ENCODE measurements at regions not wholly inside any gene's neighbourhood (a gene's known extent, or its start where the extent isn't known, plus 50 kb on each side); places are given as distances from the start of the nearest gene placed in this dataset.

DNA sequence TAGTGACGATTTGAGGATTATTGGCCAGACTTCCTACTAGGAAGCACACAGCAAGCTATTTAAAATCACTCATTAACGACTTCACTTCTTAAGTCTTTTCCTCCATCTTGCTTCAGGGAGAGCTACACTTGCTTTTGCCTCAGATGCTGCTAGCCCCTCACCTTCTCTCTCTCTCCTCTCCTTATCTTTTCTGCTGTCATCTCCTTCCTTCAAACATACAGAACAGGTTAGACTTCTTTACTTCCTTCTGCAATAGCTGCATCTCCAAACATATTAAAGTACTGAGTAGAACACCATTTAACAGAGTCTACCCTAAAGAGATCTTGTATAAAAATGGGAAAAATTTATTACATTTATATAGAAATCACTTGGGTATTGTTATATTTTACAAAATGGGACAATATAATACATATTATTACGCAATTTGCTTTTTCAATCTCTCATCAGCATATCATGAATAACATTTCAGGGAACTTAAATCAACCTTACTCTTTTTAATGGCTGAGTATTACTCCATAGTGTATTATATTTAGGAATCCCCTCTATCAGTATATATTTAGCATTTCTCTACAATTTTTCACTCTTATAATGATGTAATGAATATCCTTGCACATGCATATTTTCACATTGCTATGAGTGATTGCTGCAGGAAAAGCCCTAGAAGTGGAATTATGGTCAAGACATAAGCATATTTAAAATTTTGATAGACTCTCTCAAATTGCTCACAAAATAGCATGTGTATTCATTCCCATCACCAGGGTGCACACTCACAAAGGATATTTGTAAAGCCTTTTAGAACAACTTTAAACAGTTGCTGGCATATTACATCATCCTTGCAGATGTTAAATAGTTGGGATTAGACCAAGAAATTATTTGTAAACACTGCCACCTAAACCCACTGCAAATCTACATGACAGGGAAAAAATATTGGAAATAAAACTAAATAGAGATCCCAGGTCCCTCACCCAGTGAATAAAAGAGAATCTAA is 164.5 kb upstream of the NFIB start:
- H3K36me3 Mint-ChIP-seq (ENCODE audit: insufficient read depth): no peaks in the 10 kb centered on the region
- ATAC-seq (replicated peaks) (no peak), DNase-seq (no peak)
- no peak overlapping the region for H3K4me3 Mint-ChIP-seq
- no peak overlapping the region for H3K27ac Mint-ChIP-seq
- peaks cover 0 to 3% of the 10 kb centered on the region in 2 donors for H3K9me3 Mint-ChIP-seq
- H3K27me3 Mint-ChIP-seq: no peaks in the 10 kb centered on the region
- H3K4me1 Mint-ChIP-seq (ENCODE audit: low read depth in 2 of 2): no peaks in the 10 kb centered on the region

DNA sequence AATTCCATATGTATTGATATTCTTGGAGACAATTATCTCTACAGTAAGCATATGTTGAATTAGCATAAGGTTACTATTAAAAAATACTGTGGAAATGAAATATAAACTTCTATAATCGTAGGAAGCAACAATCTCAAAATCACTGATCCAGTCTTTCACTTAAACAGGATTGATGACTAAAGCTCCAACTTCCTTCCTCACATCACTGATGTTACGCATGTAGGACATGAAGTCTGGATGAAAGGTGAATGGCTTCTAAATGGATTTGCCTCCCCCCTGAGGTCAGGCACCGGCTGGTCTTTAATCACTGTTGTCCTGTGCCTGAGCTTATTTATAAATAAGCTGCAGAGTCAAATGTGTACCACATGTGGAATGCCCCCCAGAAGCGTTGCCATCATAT is 157.1 kb upstream of the NFIB start:
- Mint-ChIP-seq H3K27ac (no peak overlapping the region), H3K4me3 (no peak overlapping the region), H3K27me3 (no peaks in the 10 kb centered on the region), H3K36me3 (ENCODE audit: insufficient read depth) (no peaks in the 10 kb centered on the region), H3K4me1 (ENCODE audit: low read depth in 2 of 2) (no peaks in the 10 kb centered on the region), H3K9me3 (peaks cover 3 to 6% of the 10 kb centered on the region in 2 donors)
- ATAC-seq (replicated peaks): no peak
- no peak for DNase-seq

DNA sequence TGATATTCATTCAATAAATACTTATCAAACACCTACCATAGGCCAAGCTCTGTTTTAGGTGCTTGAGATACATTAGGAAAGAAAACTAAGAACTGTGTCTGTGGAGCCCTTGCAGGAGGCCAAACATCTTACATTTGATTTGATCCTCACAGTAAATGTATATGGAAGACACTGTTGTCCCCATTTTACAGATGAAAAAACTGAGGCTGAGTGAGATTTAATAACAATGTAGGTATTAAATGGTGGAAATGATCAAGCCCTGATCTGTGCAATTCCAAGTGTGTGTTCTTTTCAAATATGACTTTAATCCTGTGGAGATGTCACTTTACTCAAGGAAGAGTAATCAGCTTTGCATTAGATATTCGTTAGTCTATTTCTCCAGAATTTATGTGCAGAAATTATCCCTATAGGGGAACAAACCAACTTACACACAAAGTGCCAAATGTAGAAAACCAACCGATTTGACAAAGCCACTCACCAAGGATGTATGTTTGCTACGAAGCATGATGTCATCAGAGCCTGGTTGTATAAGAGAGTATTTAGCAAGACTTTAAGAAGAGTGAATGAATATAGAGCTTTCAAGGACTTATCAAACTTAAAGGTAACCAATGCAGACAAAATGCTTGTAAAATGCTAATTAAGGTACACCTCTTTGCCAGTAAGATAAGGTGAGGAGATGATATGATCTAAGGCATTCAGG is 153.9 kb upstream of the NFIB start:
- Mint-ChIP-seq H3K4me3 (no peak overlapping the region), H3K36me3 (ENCODE audit: insufficient read depth) (no peaks in the 10 kb centered on the region), H3K27me3 (no peaks in the 10 kb centered on the region), H3K9me3 (peaks cover 3 to 6% of the 10 kb centered on the region in 2 donors), H3K4me1 (ENCODE audit: low read depth in 2 of 2) (no peaks in the 10 kb centered on the region), H3K27ac (no peak overlapping the region)
- DNase-seq (no peak), ATAC-seq (replicated peaks) (no peak)

DNA sequence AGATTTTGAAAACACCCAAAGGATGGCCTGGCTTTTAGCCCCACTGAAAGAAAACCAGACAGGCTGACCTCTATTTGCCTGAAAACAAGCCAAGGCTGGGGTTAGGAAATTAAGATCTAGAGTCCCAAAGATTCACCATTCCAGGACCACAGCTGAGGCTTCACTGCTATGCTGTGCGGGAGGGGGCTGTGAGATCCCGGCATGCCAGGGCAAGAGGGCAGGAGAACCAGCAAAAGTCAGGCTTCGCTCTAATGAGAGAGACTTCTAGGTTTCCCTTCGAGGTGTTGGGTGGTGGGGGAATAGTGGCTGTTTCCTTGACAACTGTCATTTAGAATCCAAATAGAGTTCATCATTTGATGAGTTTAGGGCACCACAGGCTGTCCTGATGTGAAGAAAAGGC is 152.9 kb upstream of the NFIB start:
- Mint-ChIP-seq H3K9me3 (peaks cover 3 to 6% of the 10 kb centered on the region in 2 donors), H3K27ac (no peak overlapping the region), H3K4me3 (no peak overlapping the region), H3K36me3 (ENCODE audit: insufficient read depth) (no peaks in the 10 kb centered on the region), H3K4me1 (ENCODE audit: low read depth in 2 of 2) (no peaks in the 10 kb centered on the region), H3K27me3 (no peaks in the 10 kb centered on the region)
- ATAC-seq (replicated peaks) (no peak), DNase-seq (no peak)

DNA sequence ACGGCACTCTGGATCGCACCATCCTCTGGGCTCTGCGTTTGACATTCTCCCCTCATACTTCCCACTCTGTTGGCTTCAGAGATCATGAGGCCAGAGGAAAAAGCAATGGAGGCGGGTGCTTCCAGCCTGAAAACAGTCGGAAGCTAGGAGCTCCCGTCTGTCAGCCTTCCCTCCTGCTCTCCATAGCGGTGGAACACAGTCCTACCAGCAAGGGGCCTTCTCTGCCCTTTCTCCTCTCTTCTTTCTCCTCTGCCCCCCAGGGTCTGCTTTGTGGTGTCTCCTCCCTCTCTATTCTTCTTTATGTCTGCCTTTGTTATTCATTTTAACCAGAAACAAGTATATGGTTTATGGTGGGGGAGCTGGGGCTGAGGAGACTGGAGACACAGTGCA is 152.5 kb upstream of the NFIB start:
- no peaks in the 10 kb centered on the region for H3K27me3 Mint-ChIP-seq
- no peak overlapping the region for H3K4me3 Mint-ChIP-seq
- DNase-seq (no peak), ATAC-seq (replicated peaks) (no peak)
- no peaks in the 10 kb centered on the region for H3K4me1 Mint-ChIP-seq (ENCODE audit: low read depth in 2 of 2)
- no peaks in the 10 kb centered on the region for H3K36me3 Mint-ChIP-seq (ENCODE audit: insufficient read depth)
- no peak overlapping the region for H3K27ac Mint-ChIP-seq
- peaks cover 3 to 6% of the 10 kb centered on the region in 2 donors for H3K9me3 Mint-ChIP-seq

DNA sequence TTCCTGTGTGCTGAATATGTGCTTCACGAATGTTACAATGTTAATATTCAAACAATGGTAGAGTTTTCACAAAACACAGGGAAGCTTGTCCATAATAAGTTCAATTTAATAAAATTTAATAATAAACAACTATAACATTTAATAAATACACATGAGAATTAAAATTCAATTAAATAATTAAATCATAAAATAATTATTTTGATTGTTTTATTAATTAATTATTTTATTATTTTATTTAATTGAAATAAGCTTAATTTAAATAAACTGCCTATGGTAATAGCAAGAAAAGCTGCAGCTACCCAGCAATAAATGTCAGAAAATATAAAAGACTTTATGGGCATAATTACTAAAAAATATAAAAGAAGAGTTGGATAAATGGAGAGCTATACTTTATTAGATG is 149.0 kb upstream of the NFIB start:
- DNase-seq: no peak
- H3K27ac Mint-ChIP-seq: no peak overlapping the region
- H3K4me3 Mint-ChIP-seq: no peak overlapping the region

DNA sequence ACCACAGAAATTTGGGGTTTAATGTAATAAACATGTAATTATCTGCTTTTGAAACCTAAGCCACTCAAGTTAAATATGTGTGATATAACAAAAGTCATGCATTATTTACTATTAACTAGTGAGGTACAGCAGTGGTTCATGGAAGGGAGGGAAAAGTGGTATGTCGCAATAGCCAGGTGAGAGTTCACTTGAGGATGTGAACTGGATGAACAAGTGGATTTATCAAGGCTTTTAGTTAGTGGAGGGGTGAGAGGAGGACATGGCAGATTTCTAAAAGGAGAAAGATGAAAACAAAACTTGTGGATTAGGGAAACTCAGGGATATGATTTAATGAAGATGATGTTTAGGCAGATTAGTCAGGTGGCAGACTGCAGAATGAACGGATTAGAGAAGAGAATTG is 141.3 kb upstream of the NFIB start:
- Mint-ChIP-seq H3K27me3 (no peaks in the 10 kb centered on the region), H3K4me3 (no peak overlapping the region), H3K9me3 (no peaks in the 10 kb centered on the region), H3K27ac (no peak overlapping the region), H3K36me3 (ENCODE audit: insufficient read depth) (no peaks in the 10 kb centered on the region), H3K4me1 (ENCODE audit: low read depth in 2 of 2) (no peaks in the 10 kb centered on the region)
- DNase-seq (no peak), ATAC-seq (replicated peaks) (no peak)

More for the DNA sequence above, 149.0 kb upstream of the NFIB start:
- Mint-ChIP-seq H3K36me3 (ENCODE audit: insufficient read depth) (no peaks in the 10 kb centered on the region), H3K9me3 (no peaks in the 10 kb centered on the region), H3K27me3 (no peaks in the 10 kb centered on the region), H3K4me1 (ENCODE audit: low read depth in 2 of 2) (no peaks in the 10 kb centered on the region)
- ATAC-seq (replicated peaks): no peak

DNA sequence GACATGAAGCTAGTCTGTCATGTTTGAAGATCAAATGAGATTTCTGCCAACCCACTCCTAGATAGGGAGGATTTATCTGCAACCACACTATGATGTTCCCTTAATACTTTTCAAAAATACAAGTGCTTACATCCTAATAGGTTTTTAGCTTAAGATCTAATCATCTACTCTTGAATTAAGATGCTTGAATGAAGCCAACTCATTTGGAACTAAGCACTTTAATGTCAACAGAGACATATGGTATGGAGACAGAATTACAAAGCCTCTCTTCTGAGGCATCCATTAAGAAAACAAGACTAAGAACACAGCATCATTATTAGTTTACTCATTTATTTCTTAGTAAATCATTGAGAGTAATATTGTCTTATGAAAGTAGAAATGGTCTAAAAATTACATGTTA is 139.3 kb upstream of the NFIB start:
- H3K27ac Mint-ChIP-seq: no peak overlapping the region
- DNase-seq (no peak), ATAC-seq (replicated peaks) (no peak)
- no peaks in the 10 kb centered on the region for H3K36me3 Mint-ChIP-seq (ENCODE audit: insufficient read depth)
- H3K27me3 Mint-ChIP-seq: peaks cover 0 to 4% of the 10 kb centered on the region in 2 donors
- H3K4me3 Mint-ChIP-seq: no peak overlapping the region
- peaks cover 0 to 5% of the 10 kb centered on the region in 2 donors for H3K9me3 Mint-ChIP-seq
- H3K4me1 Mint-ChIP-seq (ENCODE audit: low read depth in 2 of 2): no peaks in the 10 kb centered on the region

DNA sequence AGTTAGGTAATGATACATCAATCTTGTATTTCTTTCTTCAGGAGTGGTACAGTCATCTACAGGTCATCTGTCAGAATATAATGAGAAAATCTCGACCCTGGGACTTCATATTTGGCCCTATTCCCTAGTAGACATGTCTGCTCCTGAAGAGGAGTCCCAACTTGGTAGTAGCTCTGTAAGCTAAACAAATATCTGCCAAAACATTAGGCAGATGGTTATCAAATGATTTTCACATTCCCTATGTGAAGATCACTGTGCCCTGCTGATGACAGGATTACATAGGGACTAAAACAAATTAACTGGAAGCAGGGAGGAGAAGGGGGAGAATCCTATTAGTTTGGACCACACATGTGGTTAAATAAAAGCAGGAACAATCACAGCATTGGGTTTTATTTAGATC is 138.6 kb upstream of the NFIB start:
- H3K4me3 Mint-ChIP-seq: no peak overlapping the region
- H3K27me3 Mint-ChIP-seq: peaks cover 0 to 5% of the 10 kb centered on the region in 2 donors
- H3K27ac Mint-ChIP-seq: no peak overlapping the region
- H3K9me3 Mint-ChIP-seq: peaks cover 0 to 6% of the 10 kb centered on the region in 2 donors
- no peaks in the 10 kb centered on the region for H3K36me3 Mint-ChIP-seq (ENCODE audit: insufficient read depth)
- DNase-seq (no peak), ATAC-seq (replicated peaks) (no peak)
- no peaks in the 10 kb centered on the region for H3K4me1 Mint-ChIP-seq (ENCODE audit: low read depth in 2 of 2)

DNA sequence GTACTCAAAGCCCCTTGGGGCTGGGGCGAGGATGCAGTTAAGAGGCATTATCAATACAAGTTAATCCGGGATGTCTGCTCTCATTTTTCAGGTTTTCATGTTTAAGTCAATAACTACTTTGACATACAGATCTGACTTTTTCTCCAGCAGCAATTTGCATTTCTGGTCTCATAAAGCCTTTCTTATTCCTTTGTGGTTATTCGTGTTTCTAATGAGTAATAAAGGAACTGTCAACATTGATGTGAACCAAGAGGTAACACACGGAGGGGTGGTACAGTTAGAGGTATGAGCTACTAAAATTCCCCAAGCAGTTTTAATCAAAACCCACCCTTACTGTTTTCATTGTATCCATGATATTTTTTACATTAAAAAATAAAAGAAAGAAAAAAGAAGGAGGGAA is 138.0 kb upstream of the NFIB start:
- Mint-ChIP-seq H3K36me3 (ENCODE audit: insufficient read depth) (no peaks in the 10 kb centered on the region), H3K9me3 (peaks cover 0 to 6% of the 10 kb centered on the region in 2 donors), H3K4me1 (ENCODE audit: low read depth in 2 of 2) (no peaks in the 10 kb centered on the region), H3K27ac (no peak overlapping the region), H3K4me3 (no peak overlapping the region), H3K27me3 (peaks cover 0 to 5% of the 10 kb centered on the region in 2 donors)
- no peak for ATAC-seq (replicated peaks)
- no peak for DNase-seq

DNA sequence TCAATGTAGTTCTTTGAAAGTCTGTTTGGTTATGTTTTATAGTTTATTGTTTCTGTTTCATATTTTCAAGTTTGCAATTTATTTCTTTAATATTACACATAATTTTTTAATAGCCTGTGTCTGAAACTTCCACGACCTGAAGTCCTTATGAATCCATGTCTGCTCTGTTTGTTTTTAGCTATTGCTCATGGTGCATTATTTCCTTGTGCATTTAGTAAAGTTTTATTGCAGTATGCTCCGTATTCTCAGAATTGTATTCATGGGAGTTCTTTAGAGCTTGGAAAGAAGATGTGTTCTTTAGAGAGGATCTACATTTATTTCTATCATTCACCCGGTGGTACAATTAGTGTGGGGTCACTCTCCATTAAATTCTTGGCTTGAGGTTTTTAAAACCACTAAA is 133.2 kb upstream of the NFIB start:
- ATAC-seq (replicated peaks) (no peak), DNase-seq (no peak)
- Mint-ChIP-seq H3K4me3 (no peak overlapping the region), H3K9me3 (peaks cover 3 to 6% of the 10 kb centered on the region in 2 donors), H3K27me3 (peaks cover 0 to 5% of the 10 kb centered on the region in 2 donors), H3K4me1 (ENCODE audit: low read depth in 2 of 2) (no peaks in the 10 kb centered on the region), H3K36me3 (ENCODE audit: insufficient read depth) (no peaks in the 10 kb centered on the region), H3K27ac (no peak overlapping the region)

DNA sequence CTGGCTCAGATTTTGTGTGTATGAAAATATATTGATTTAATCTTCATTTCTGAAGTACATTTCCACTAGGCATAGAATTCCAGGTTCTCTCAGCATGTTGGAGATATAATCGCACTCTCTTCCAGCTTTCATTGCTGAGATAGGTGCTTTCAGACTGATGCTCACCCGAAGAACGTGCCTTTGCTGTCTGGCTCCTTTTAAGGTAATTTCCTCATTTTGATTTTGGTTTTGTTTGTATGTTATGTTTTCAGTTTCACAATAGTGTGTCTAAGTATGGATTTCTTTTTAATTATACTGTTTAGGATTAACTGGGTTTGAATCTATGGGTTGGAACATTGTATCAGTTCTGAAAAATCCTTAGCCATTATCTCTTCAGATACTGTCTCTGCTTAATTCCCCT is 132.0 kb upstream of the NFIB start:
- ATAC-seq (replicated peaks) (no peak), DNase-seq (no peak)
- H3K4me1 Mint-ChIP-seq (ENCODE audit: low read depth in 2 of 2): no peaks in the 10 kb centered on the region
- H3K27ac Mint-ChIP-seq: no peak overlapping the region
- peaks cover 0 to 5% of the 10 kb centered on the region in 2 donors for H3K27me3 Mint-ChIP-seq
- H3K9me3 Mint-ChIP-seq: peaks cover 3 to 6% of the 10 kb centered on the region in 2 donors
- no peaks in the 10 kb centered on the region for H3K36me3 Mint-ChIP-seq (ENCODE audit: insufficient read depth)
- no peak overlapping the region for H3K4me3 Mint-ChIP-seq

DNA sequence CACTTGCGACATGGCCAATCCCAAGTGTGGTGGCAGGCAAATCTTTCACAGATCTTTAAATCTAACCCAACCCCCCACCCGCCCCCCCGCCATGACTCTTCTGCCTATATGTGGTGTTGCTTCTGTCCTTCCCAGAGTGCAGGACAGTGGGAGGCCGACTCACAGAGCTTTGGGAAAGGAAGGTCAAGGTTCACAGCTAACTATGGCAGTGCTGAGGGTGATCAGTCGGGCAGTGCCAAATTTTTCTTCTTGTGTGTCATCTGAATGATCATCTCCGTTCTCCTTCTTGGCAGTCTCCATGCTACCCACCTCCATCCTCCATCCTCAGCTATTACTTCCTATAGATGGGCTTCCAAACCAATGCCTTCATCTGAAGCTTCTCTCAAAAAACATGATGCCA is 129.0 kb upstream of the NFIB start:
- no peak for ATAC-seq (replicated peaks)
- no peak for DNase-seq
- peaks cover 0 to 3% of the 10 kb centered on the region in 2 donors for H3K9me3 Mint-ChIP-seq
- no peak overlapping the region for H3K4me3 Mint-ChIP-seq
- no peak overlapping the region for H3K27ac Mint-ChIP-seq
- H3K4me1 Mint-ChIP-seq (ENCODE audit: low read depth in 2 of 2): no peaks in the 10 kb centered on the region
- H3K27me3 Mint-ChIP-seq: peaks cover 0 to 1% of the 10 kb centered on the region in 2 donors
- H3K36me3 Mint-ChIP-seq (ENCODE audit: insufficient read depth): peaks cover 3% of the 10 kb centered on the region
